Esophagus (tissue), 2 donors: ENCODE measurements at regions not wholly inside any gene's neighbourhood (a gene's known extent, or its start where the extent isn't known, plus 50 kb on each side); places are given as distances from the start of the nearest gene placed in this dataset.

Experiments
- H3K27ac ChIP-seq, 2 donors: one replicate each; pipeline ENCODE4 v1.5.1; 2013; ENCODE audit warnings: low read depth in 2 of 2, mild to moderate bottlenecking in 2 of 2, inconsistent platforms in 1 of 2, low read length in 1 of 2, moderate library complexity in 1 of 2
- H3K27me3 ChIP-seq, 2 donors: one replicate each; pipeline ENCODE4 v1.6.1; 2013; ENCODE audit warnings: low read length in 2 of 2, control low read depth in 1 of 2, mild to moderate bottlenecking in 1 of 2; ENCODE audit not compliant: insufficient read depth in 2 of 2, control insufficient read depth in 1 of 2
- H3K36me3 ChIP-seq, 2 donors: one replicate each; pipeline ENCODE4 v1.6.1; 2013; ENCODE audit warnings: low read length in 1 of 2; ENCODE audit not compliant: control insufficient read depth in 2 of 2, insufficient read depth in 2 of 2
- H3K4me1 ChIP-seq, 2 donors: one replicate each; pipeline ENCODE4 v1.6.1; 2013; ENCODE audit warnings: low read length in 1 of 2; ENCODE audit not compliant: control insufficient read depth in 2 of 2, insufficient read depth in 2 of 2
- H3K4me3 ChIP-seq, 2 donors: one replicate each; pipeline ENCODE4 v1.5.1; 2013; ENCODE audit warnings: low read length in 2 of 2, mild to moderate bottlenecking in 2 of 2, low read depth in 1 of 2, moderate library complexity in 1 of 2
- H3K9me3 ChIP-seq, 2 donors: one replicate each; pipeline ENCODE4 v1.6.1; 2013; ENCODE audit warnings: mild to moderate bottlenecking in 2 of 2, low read depth in 1 of 2, low read length in 1 of 2, moderate library complexity in 1 of 2; ENCODE audit not compliant: control insufficient read depth in 2 of 2, insufficient read depth in 1 of 2
- WGBS, 2 donors: extraction: QIAGEN DNeasy Blood & Tissue Kit; methylation state at CpG; one replicate each; pipeline ENCODE4 v1.1.7; 2013; 5-methylcytosine and 5-hydroxymethylcytosine counted together
- donor health status: healthy with polysubstance abuse.
- donor health status: Bipolar disorder and iron deficiency.

GRCh38 chr9:80144856-80145255 lies 573.1 kb downstream of the TLE4 start:
- H3K27me3 ChIP-seq: no peaks in the 10 kb centered on the region
- no peaks in the 10 kb centered on the region for H3K36me3 ChIP-seq
- 88 to 89% methylated on average over 2 of the region's 2 CpGs for WGBS, 2 donors
- H3K9me3 ChIP-seq: no peaks in the 10 kb centered on the region
- H3K4me1 ChIP-seq: no peaks in the 10 kb centered on the region
- no peak overlapping the region for H3K27ac ChIP-seq
- H3K4me3 ChIP-seq: no peak overlapping the region

- no peaks in the 10 kb centered on the region for H3K36me3 ChIP-seq
- H3K9me3 ChIP-seq: no peaks in the 10 kb centered on the region
- H3K27ac ChIP-seq: no peak overlapping the region
- H3K4me1 ChIP-seq: no peaks in the 10 kb centered on the region
- no peaks in the 10 kb centered on the region for H3K27me3 ChIP-seq
- no peak overlapping the region for H3K4me3 ChIP-seq
- WGBS, 2 donors: 99 to 100% methylated on average over 2 of the region's 2 CpGs
Measured at GRCh38 chr9:80144406-80144805, 572.6 kb downstream of the TLE4 start.

- Histone ChIP-seq H3K4me1 (no peaks in the 10 kb centered on the region), H3K27ac (no peak overlapping the region), H3K4me3 (no peak overlapping the region), H3K9me3 (no peaks in the 10 kb centered on the region), H3K36me3 (no peaks in the 10 kb centered on the region), H3K27me3 (no peaks in the 10 kb centered on the region)
- WGBS, 2 donors: 78 to 86% methylated on average over 3 of the region's 3 CpGs
Measured at GRCh38 chr9:80143899-80144298, 572.1 kb downstream of the TLE4 start.

- H3K4me1 ChIP-seq: no peaks in the 10 kb centered on the region
- no peaks in the 10 kb centered on the region for H3K36me3 ChIP-seq
- WGBS, 2 donors: 74 to 84% methylated on average over 2 of the region's 2 CpGs
- no peaks in the 10 kb centered on the region for H3K27me3 ChIP-seq
- no peaks in the 10 kb centered on the region for H3K9me3 ChIP-seq
- no peak overlapping the region for H3K27ac ChIP-seq
- no peak overlapping the region for H3K4me3 ChIP-seq
Measured at GRCh38 chr9:80134487-80134886, 562.7 kb downstream of the TLE4 start.

GRCh38 chr9:80131627-80132026 lies 559.9 kb downstream of the TLE4 start:
- Histone ChIP-seq H3K27me3 (no peaks in the 10 kb centered on the region), H3K36me3 (no peaks in the 10 kb centered on the region), H3K27ac (no peak overlapping the region), H3K9me3 (no peaks in the 10 kb centered on the region), H3K4me1 (no peaks in the 10 kb centered on the region), H3K4me3 (no peak overlapping the region)
- 91 to 96% methylated on average over 2 of the region's 2 CpGs for WGBS, 2 donors

- Histone ChIP-seq H3K27ac (no peak overlapping the region), H3K27me3 (no peaks in the 10 kb centered on the region), H3K9me3 (no peaks in the 10 kb centered on the region), H3K4me1 (no peaks in the 10 kb centered on the region), H3K4me3 (no peak overlapping the region), H3K36me3 (no peaks in the 10 kb centered on the region)
- 86 to 90% methylated on average over 6 of the region's 6 CpGs for WGBS, 2 donors
Measured at GRCh38 chr9:80127920-80128319, 556.2 kb downstream of the TLE4 start.

- WGBS, 2 donors: 68 to 77% methylated on average over 3 of the region's 3 CpGs
- H3K4me1 ChIP-seq: no peaks in the 10 kb centered on the region
- H3K27ac ChIP-seq: no peak overlapping the region
- H3K36me3 ChIP-seq: no peaks in the 10 kb centered on the region
- no peak overlapping the region for H3K4me3 ChIP-seq
- H3K9me3 ChIP-seq: no peaks in the 10 kb centered on the region
- no peaks in the 10 kb centered on the region for H3K27me3 ChIP-seq
Measured at GRCh38 chr9:80125731-80126264, 554.0 kb downstream of the TLE4 start.

- Histone ChIP-seq H3K4me3 (no peak overlapping the region), H3K27ac (no peak overlapping the region), H3K27me3 (no peaks in the 10 kb centered on the region), H3K36me3 (no peaks in the 10 kb centered on the region), H3K4me1 (no peaks in the 10 kb centered on the region), H3K9me3 (peaks cover 0 to 2% of the 10 kb centered on the region in 2 donors)
- 61 to 65% methylated on average over 3 of the region's 3 CpGs for WGBS, 2 donors
Measured at GRCh38 chr9:80117031-80117430, 545.3 kb downstream of the TLE4 start.

- Histone ChIP-seq H3K4me3 (no peak overlapping the region), H3K27me3 (no peaks in the 10 kb centered on the region), H3K4me1 (no peaks in the 10 kb centered on the region), H3K36me3 (no peaks in the 10 kb centered on the region), H3K27ac (no peak overlapping the region), H3K9me3 (peaks cover 0 to 2% of the 10 kb centered on the region in 2 donors)
- 43 to 69% methylated on average over 2 of the region's 2 CpGs for WGBS, 2 donors
Measured at GRCh38 chr9:80114241-80114640, 542.5 kb downstream of the TLE4 start.

GRCh38 chr9:80107931-80108660 lies 536.3 kb downstream of the TLE4 start:
- no peak overlapping the region for H3K4me3 ChIP-seq
- no peaks in the 10 kb centered on the region for H3K27me3 ChIP-seq
- WGBS, 2 donors: 47 to 66% methylated on average over 3 of the region's 3 CpGs
- H3K9me3 ChIP-seq: no peaks in the 10 kb centered on the region
- H3K4me1 ChIP-seq: no peaks in the 10 kb centered on the region
- no peaks in the 10 kb centered on the region for H3K36me3 ChIP-seq
- H3K27ac ChIP-seq: no peak overlapping the region
